PC-9 (cell line): ENCODE measurements at regions not wholly inside any gene's neighbourhood (a gene's known extent, or its start where the extent isn't known, plus 50 kb on each side); places are given as distances from the start of the nearest gene placed in this dataset.
"Not testable (repeated sequence)": the region's sequence is repeated elsewhere in the genome, so short reads cannot be mapped to it uniquely, and the experiment has no call there.

Experiments
- BruUV-seq: library from RNA; stranded (reverse); fragments of 400-500 nt; replicated peaks from 2 replicates; lab custom pipeline; 2021; lab: Mats Ljungman, UMichigan
- CTCF ChIA-PET: fragments of 300-600 bp; sonication (Branson Sonifier 250); formaldehyde crosslinking; loops from one replicate; lab custom pipeline; 2022; ENCODE audit warnings: antibody characterized with exemption; lab: Charles Lee
- POLR2A ChIA-PET: fragments of 300-600 bp; sonication (Branson Sonifier 250); formaldehyde crosslinking; loops from one replicate; lab custom pipeline; 2022; ENCODE audit warnings: antibody characterized with exemption; ENCODE audit not compliant: unreplicated experiment; lab: Charles Lee
- DNase-seq, 2 experiments: peaks; one replicate each; pipeline versions ENCODE4 v3.0.0 to v3.0.0-alpha.2; 2015 to 2022; ENCODE audit warnings: mixed read lengths in 1 of 2
- H2AFZ ChIP-seq: fragments of 200-600 bp; sonication (generic); 2 replicates; pipeline ENCODE4 v1.8.1; 2017; ENCODE audit warnings: antibody characterized with exemption
- H3F3A ChIP-seq: fragments of 200-600 bp; sonication (generic); 2 replicates; pipeline ENCODE4 v1.8.1; 2017; ENCODE audit warnings: antibody characterized with exemption, mild to moderate bottlenecking, low read depth; ENCODE audit not compliant: insufficient read depth
- H3K27ac ChIP-seq: fragments of 200-600 bp; sonication (generic); 2 replicates; pipeline ENCODE4 v1.6.1; 2016; ENCODE audit warnings: mixed run types
- H3K27me3 ChIP-seq: fragments of 200-600 bp; sonication (generic); 2 replicates; pipeline ENCODE4 v1.6.1; 2016; ENCODE audit warnings: low read depth, mixed run types; ENCODE audit not compliant: insufficient read depth
- H3K36me3 ChIP-seq: fragments of 200-600 bp; sonication (generic); 2 replicates; pipeline ENCODE4 v1.6.1; 2016; ENCODE audit warnings: low read depth, mixed run types
- H3K4me1 ChIP-seq: fragments of 200-600 bp; sonication (generic); replicated peaks from 2 replicates; pipeline ENCODE4 v1.6.1; 2016; ENCODE audit warnings: mixed run types; ENCODE audit not compliant: insufficient read depth
- H3K4me2 ChIP-seq: fragments of 200-600 bp; sonication (generic); 2 replicates; pipeline ENCODE4 v1.6.1; 2017; ENCODE audit warnings: mixed run types
- H3K4me3 ChIP-seq: fragments of 200-600 bp; sonication (generic); 2 replicates; pipeline ENCODE4 v1.6.1; 2016; ENCODE audit warnings: mixed run types
- H3K79me2 ChIP-seq: fragments of 200-600 bp; sonication (generic); 2 replicates; pipeline ENCODE4 v1.6.1; 2017; ENCODE audit warnings: low read depth, mixed run types
- H3K9me2 ChIP-seq: fragments of 200-600 bp; sonication (generic); 2 replicates; pipeline ENCODE4 v1.8.1; 2017; ENCODE audit warnings: mild to moderate bottlenecking; ENCODE audit not compliant: insufficient read depth
- H3K9me3 ChIP-seq: fragments of 200-600 bp; sonication (generic); 2 replicates; pipeline ENCODE4 v1.8.1; 2016; ENCODE audit warnings: low read depth; ENCODE audit not compliant: insufficient read depth
- H4K20me1 ChIP-seq: fragments of 200-600 bp; sonication (generic); 2 replicates; pipeline ENCODE4 v1.8.1; 2017; ENCODE audit not compliant: insufficient read depth
- CTCF ChIP-seq: fragments of 200-600 bp; sonication (generic); conservative IDR thresholded peaks from 2 replicates; pipeline ENCODE4 v1.6.1; 2017; ENCODE audit warnings: mixed run types, antibody characterized with exemption, mild to moderate bottlenecking, moderate library complexity
- EZH2 ChIP-seq: fragments of 200-600 bp; sonication (generic); IDR thresholded peaks from 2 replicates; pipeline ENCODE4 v1.8.0; 2017; ENCODE audit warnings: antibody characterized with exemption, low read depth
- intact Hi-C: fragments of 100-400 bp; cut with micrococcal nuclease; formaldehyde crosslinking; loops from one replicate; pipeline ENCODE4 v1.10.0; 2022; ENCODE audit not compliant: unreplicated experiment

- H3K4me2 ChIP-seq, result no peak overlapping the region
Observed at GRCh38 chr10:76618641-76619040, 1019.0 kb downstream of the KCNMA1 start.

GRCh38 chr10:76618171-76618570 is 1019.4 kb downstream of the KCNMA1 start:
- no TSS peak for BruUV-seq
- CTCF ChIA-PET, result no interaction called here

More at GRCh38 chr10:76618641-76619040, 1019.0 kb downstream of the KCNMA1 start:
- Histone ChIP-seq H3K79me2 (no peaks in the 10 kb centered on the region), H3F3A (no peaks in the 10 kb centered on the region), H2AFZ (no peak overlapping the region), H3K27me3 (no peaks in the 10 kb centered on the region), H4K20me1 (no peaks in the 10 kb centered on the region), H3K4me3 (no peak overlapping the region), H3K27ac (no peak overlapping the region), H3K4me1 (no peaks in the 10 kb centered on the region), H3K9me3 (no peaks in the 10 kb centered on the region), H3K36me3 (no peaks in the 10 kb centered on the region), H3K9me2 (no peaks in the 10 kb centered on the region)
- TF ChIP-seq CTCF (no peak), EZH2 (no peak)
- ChIA-PET POLR2A (no interaction called here), CTCF (no interaction called here)
- DNase-seq, result no peak
- BruUV-seq, result no TSS peak
- intact Hi-C loops, result no loop called here

GRCh38 chr10:76616666-76617065 is 1020.9 kb downstream of the KCNMA1 start:
- H3K27ac ChIP-seq, H3K36me3 ChIP-seq, H2AFZ ChIP-seq, H3K4me2 ChIP-seq, H3K9me3 ChIP-seq, H3K27me3 ChIP-seq, DNase-seq, POLR2A ChIA-PET, H3F3A ChIP-seq, H3K4me3 ChIP-seq, H4K20me1 ChIP-seq, H3K4me1 ChIP-seq, H3K79me2 ChIP-seq, CTCF ChIA-PET, intact Hi-C loops, BruUV-seq, H3K9me2 ChIP-seq: not testable (repeated sequence)

More at GRCh38 chr10:76618171-76618570, 1019.4 kb downstream of the KCNMA1 start:
- H3K27ac ChIP-seq, result no peak overlapping the region
- POLR2A ChIA-PET, result no interaction called here
- H2AFZ ChIP-seq, result no peak overlapping the region
- H3K4me1 ChIP-seq, result no peaks in the 10 kb centered on the region
- DNase-seq, result no peak
- no peaks in the 10 kb centered on the region for H3F3A ChIP-seq
- H3K4me3 ChIP-seq, result no peak overlapping the region
- intact Hi-C loops, result no loop called here
- no peaks in the 10 kb centered on the region for H3K27me3 ChIP-seq
- no peaks in the 10 kb centered on the region for H4K20me1 ChIP-seq
- no peak overlapping the region for H3K4me2 ChIP-seq
- H3K36me3 ChIP-seq, result no peaks in the 10 kb centered on the region
- H3K79me2 ChIP-seq, result no peaks in the 10 kb centered on the region
- H3K9me2 ChIP-seq, result no peaks in the 10 kb centered on the region
- no peaks in the 10 kb centered on the region for H3K9me3 ChIP-seq
- TF ChIP-seq EZH2 (no peak), CTCF (no peak)

- intact Hi-C loops, result no loop called here
- Histone ChIP-seq H2AFZ (no peak overlapping the region), H3K4me2 (no peak overlapping the region), H3K9me3 (no peaks in the 10 kb centered on the region), H4K20me1 (no peaks in the 10 kb centered on the region), H3K79me2 (no peaks in the 10 kb centered on the region), H3K27me3 (no peaks in the 10 kb centered on the region), H3K36me3 (no peaks in the 10 kb centered on the region), H3K27ac (no peak overlapping the region), H3K4me3 (no peak overlapping the region), H3K4me1 (no peaks in the 10 kb centered on the region), H3F3A (no peaks in the 10 kb centered on the region), H3K9me2 (no peaks in the 10 kb centered on the region)
- CTCF ChIA-PET, result no interaction called here
- POLR2A ChIA-PET, result no interaction called here
- TF ChIP-seq EZH2 (no peak), CTCF (no peak)
- BruUV-seq, result no TSS peak
- DNase-seq, result no peak
Observed at GRCh38 chr10:76615049-76615448, 1022.6 kb downstream of the KCNMA1 start.
